HG02970 (cell line): ENCODE measurements at regions not wholly inside any gene's neighbourhood (a gene's known extent, or its start where the extent isn't known, plus 50 kb on each side); places are given as distances from the start of the nearest gene placed in this dataset.
"Not testable (repeated sequence)": the region's sequence is repeated elsewhere in the genome, so short reads cannot be mapped to it uniquely, and the experiment has no call there.

ENCODE experiments used
- ATAC-seq: cut with Tn5 transposase; IDR thresholded peaks from one replicate; pipeline ENCODE4 v1.9.1; 2021; ENCODE audit warnings: mild to moderate bottlenecking, moderate library complexity, moderate number of reproducible peaks; ENCODE audit not compliant: unreplicated experiment, low FRiP score

- ATAC-seq: no peak
These were observed 94.8 kb upstream of the CREB1 start for GRCh38 chr2:207434899-207435465.

- ATAC-seq: no peak
These were observed 92.6 kb upstream of the CREB1 start for GRCh38 chr2:207437136-207437523.

GRCh38 chr2:207437524-207438143 lies 92.1 kb upstream of the CREB1 start:
- ATAC-seq: no peak

- ATAC-seq: no peak
These were observed 91.2 kb upstream of the CREB1 start for GRCh38 chr2:207438414-207439126.

- not testable (repeated sequence) for ATAC-seq
These were observed 89.9 kb upstream of the CREB1 start for GRCh38 chr2:207439881-207440280.

- no peak for ATAC-seq
These were observed 85.0 kb upstream of the CREB1 start for GRCh38 chr2:207444756-207445155.

GRCh38 chr2:207446653-207447052 lies 83.1 kb upstream of the CREB1 start:
- ATAC-seq: no peak

- ATAC-seq: no peak
These were observed 81.8 kb upstream of the CREB1 start for GRCh38 chr2:207448006-207448405.

GRCh38 chr2:207449642-207450165 lies 80.1 kb upstream of the CREB1 start:
- ATAC-seq: no peak

GRCh38 chr2:207450186-207450585 lies 79.6 kb upstream of the CREB1 start:
- ATAC-seq: no peak

- no peak for ATAC-seq
These were observed 71.2 kb upstream of the CREB1 start for GRCh38 chr2:207458582-207458981.

- ATAC-seq: no peak
These were observed 69.6 kb upstream of the CREB1 start for GRCh38 chr2:207459990-207460757.

GRCh38 chr2:207463433-207463832 lies 66.3 kb upstream of the CREB1 start:
- ATAC-seq: no peak

- no peak for ATAC-seq
These were observed 65.8 kb upstream of the CREB1 start for GRCh38 chr2:207464007-207464406.

GRCh38 chr2:207465894-207466293 lies 63.9 kb upstream of the CREB1 start:
- ATAC-seq: no peak

GRCh38 chr2:207467716-207468347 lies 61.9 kb upstream of the CREB1 start:
- no peak for ATAC-seq

GRCh38 chr2:207468488-207468887 lies 61.3 kb upstream of the CREB1 start:
- ATAC-seq: no peak

GRCh38 chr2:207469451-207469850 lies 60.3 kb upstream of the CREB1 start:
- ATAC-seq: no peak

GRCh38 chr2:207469943-207470729 lies 59.6 kb upstream of the CREB1 start:
- no peak for ATAC-seq

GRCh38 chr2:207471261-207471660 lies 58.5 kb upstream of the CREB1 start:
- ATAC-seq: no peak
